ENCODE measurements at regions not wholly inside any gene's neighbourhood (a gene's known extent, or its start where the extent isn't known, plus 50 kb on each side); places are given as distances from the start of the nearest gene placed in this dataset.
"Not testable (repeated sequence)": the region's sequence is repeated elsewhere in the genome, so short reads cannot be mapped to it uniquely, and the experiment has no call there.

DNA sequence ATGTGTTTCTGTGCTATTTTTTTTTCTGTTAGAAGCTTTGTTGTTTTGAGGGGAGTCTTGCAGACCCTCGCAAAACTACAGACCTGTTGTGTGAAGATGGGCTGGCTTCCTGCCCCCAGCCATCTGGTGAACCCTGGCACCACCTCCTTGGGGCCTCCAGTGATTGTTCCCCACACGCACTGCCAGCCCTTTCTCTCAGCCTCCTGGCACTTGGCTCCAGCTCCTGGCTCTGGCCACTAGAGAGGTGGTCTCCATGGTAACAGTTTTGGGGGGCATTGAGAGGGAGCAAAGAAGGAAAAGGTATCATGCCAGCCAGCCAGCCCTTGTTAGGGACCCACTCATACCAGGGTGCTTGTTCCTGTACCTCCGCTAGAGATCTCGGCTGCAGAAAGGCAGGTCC lies 176.4 kb upstream of the RPH3A start:
- DNase-seq (no peak), FAIRE-seq (no peak)
- Histone ChIP-seq H3K9me3 (ENCODE audit: control insufficient read depth in 2 of 3, insufficient read depth in 1 of 3, low read length in 3 of 3) (peaks cover 0 to 5% (median 0%) of the 10 kb centered on the region in 3 donors), H3K36me3 (ENCODE audit: control insufficient read depth in 2 of 3, insufficient read depth in 3 of 3, low read length in 3 of 3) (no peaks in the 10 kb centered on the region), H3K4me3 (ENCODE audit: low read length in 3 of 3) (no peak overlapping the region), H3K9ac (ENCODE audit: low read length in 3 of 3) (no peak overlapping the region), H3K4me1 (ENCODE audit: control insufficient read depth in 2 of 3, insufficient read depth in 2 of 3, low read depth in 1 of 3, low read length in 3 of 3) (no peaks in the 10 kb centered on the region), H3K27me3 (ENCODE audit: control insufficient read depth, insufficient read depth, low read length) (no peaks in the 10 kb centered on the region), H3K27ac (ENCODE audit: low read depth in 2 of 2, low read length in 2 of 2) (no peak overlapping the region)
- TF ChIP-seq, protein P1, sequence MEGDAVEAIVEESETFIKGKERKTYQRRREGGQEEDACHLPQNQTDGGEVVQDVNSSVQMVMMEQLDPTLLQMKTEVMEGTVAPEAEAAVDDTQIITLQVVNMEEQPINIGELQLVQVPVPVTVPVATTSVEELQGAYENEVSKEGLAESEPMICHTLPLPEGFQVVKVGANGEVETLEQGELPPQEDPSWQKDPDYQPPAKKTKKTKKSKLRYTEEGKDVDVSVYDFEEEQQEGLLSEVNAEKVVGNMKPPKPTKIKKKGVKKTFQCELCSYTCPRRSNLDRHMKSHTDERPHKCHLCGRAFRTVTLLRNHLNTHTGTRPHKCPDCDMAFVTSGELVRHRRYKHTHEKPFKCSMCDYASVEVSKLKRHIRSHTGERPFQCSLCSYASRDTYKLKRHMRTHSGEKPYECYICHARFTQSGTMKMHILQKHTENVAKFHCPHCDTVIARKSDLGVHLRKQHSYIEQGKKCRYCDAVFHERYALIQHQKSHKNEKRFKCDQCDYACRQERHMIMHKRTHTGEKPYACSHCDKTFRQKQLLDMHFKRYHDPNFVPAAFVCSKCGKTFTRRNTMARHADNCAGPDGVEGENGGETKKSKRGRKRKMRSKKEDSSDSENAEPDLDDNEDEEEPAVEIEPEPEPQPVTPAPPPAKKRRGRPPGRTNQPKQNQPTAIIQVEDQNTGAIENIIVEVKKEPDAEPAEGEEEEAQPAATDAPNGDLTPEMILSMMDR (IDR thresholded peaks at IDR 0.05; ENCODE audit: borderline replicate concordance, extremely low read depth, insufficient read depth): no peak
- intact Hi-C loops (cut with DNase I): no loop called here

DNA sequence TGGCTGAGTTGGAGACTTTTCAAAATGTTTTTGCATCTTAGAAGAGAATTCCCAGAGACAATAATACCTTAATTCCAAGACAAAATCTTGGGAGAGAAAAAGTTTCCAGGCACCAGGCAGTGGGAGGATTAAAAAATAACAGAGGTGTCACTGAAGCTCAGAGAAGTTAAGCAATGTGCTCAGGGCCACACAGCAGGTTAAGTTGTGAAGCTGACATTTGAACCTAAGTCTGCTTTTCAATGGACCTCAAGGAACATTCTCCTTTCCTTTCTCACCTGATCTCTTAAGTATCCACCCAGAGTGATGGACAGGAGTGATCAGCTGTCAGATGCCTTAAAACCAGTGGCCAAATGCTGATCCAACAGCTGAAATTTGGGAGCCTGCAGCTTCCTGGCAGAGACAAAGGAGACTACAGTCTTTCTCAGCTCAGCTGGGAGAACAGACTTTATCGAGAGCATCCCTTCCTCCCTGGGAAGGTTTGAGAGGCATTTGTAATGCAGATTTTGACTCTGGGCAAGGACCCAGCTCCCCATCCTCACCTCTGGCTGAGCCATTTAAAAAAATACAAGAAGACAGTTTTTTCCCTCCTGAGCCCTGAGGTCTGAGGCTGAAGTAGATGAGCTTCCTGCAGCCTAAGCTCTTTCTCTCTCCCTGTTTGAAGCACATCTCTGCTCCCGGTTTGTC lies 174.9 kb upstream of the RPH3A start:
- no peaks in the 10 kb centered on the region for H3K36me3 ChIP-seq (ENCODE audit: control insufficient read depth in 2 of 3, insufficient read depth in 3 of 3, low read length in 3 of 3)
- H3K4me1 ChIP-seq (ENCODE audit: control insufficient read depth in 2 of 3, insufficient read depth in 2 of 3, low read depth in 1 of 3, low read length in 3 of 3): no peaks in the 10 kb centered on the region
- H3K27ac ChIP-seq (ENCODE audit: low read depth in 2 of 2, low read length in 2 of 2): no peak overlapping the region
- FAIRE-seq (no peak), DNase-seq (no peak)
- intact Hi-C loops (cut with DNase I): no loop called here
- no peak overlapping the region for H3K9ac ChIP-seq (ENCODE audit: low read length in 3 of 3)
- H3K4me3 ChIP-seq (ENCODE audit: low read length in 3 of 3): no peak overlapping the region
- no peaks in the 10 kb centered on the region for H3K27me3 ChIP-seq (ENCODE audit: control insufficient read depth, insufficient read depth, low read length)
- TF ChIP-seq, protein P1 (IDR thresholded peaks at IDR 0.05; ENCODE audit: borderline replicate concordance, extremely low read depth, insufficient read depth): no peak
- peaks cover 0 to 5% (median 0%) of the 10 kb centered on the region in 3 donors for H3K9me3 ChIP-seq (ENCODE audit: control insufficient read depth in 2 of 3, insufficient read depth in 1 of 3, low read length in 3 of 3)

DNA sequence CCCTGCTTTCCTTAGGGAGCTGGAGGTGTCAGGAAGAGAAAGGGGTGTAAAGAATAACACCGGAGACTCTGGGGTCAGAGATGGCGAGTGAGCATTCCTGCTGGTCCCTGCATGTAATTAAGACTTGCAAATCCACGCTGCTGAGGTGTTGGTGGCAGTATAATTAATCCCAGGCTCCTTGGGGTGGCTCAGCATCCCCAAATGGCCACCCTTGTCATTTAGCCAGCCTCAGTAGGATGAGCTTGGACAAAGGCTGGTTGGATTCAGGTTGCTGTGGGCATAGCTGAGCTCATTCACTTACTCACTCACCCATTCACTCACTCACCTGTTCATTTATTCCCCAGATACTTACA lies 174.4 kb upstream of the RPH3A start:
- Histone ChIP-seq H3K4me3 (ENCODE audit: low read length in 3 of 3) (no peak overlapping the region), H3K27me3 (ENCODE audit: control insufficient read depth, insufficient read depth, low read length) (no peaks in the 10 kb centered on the region), H3K27ac (ENCODE audit: low read depth in 2 of 2, low read length in 2 of 2) (no peak overlapping the region), H3K36me3 (ENCODE audit: control insufficient read depth in 2 of 3, insufficient read depth in 3 of 3, low read length in 3 of 3) (no peaks in the 10 kb centered on the region), H3K9me3 (ENCODE audit: control insufficient read depth in 2 of 3, insufficient read depth in 1 of 3, low read length in 3 of 3) (peaks cover 0 to 5% (median 0%) of the 10 kb centered on the region in 3 donors), H3K9ac (ENCODE audit: low read length in 3 of 3) (no peak overlapping the region), H3K4me1 (ENCODE audit: control insufficient read depth in 2 of 3, insufficient read depth in 2 of 3, low read depth in 1 of 3, low read length in 3 of 3) (no peaks in the 10 kb centered on the region)
- FAIRE-seq: no peak
- TF ChIP-seq, protein P1 (IDR thresholded peaks at IDR 0.05; ENCODE audit: borderline replicate concordance, extremely low read depth, insufficient read depth): no peak
- DNase-seq: no peak
- intact Hi-C loops (cut with DNase I): no loop called here

DNA sequence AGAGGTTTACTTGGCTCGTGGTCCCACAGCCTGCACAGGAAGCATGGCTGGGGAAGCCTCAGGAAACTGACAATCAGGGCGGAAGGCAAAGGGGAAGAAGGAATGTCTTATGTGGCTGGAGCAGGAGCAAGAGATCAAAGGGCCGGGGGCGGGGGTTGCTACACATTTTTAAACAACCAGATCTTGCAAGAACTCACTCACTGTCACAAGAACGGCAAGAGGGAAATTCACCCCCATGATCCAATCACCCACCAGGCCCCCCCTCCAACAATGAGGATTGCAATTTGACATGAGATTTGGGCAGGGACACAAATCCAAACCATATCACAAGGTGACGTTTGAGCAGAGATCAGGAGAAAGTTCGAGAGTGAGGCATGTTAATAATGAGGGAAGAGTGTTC lies 163.7 kb upstream of the RPH3A start:
- Histone ChIP-seq H3K27ac (ENCODE audit: low read depth in 2 of 2, low read length in 2 of 2) (no peak overlapping the region), H3K36me3 (ENCODE audit: control insufficient read depth in 2 of 3, insufficient read depth in 3 of 3, low read length in 3 of 3) (no peaks in the 10 kb centered on the region), H3K27me3 (ENCODE audit: control insufficient read depth, insufficient read depth, low read length) (no peaks in the 10 kb centered on the region), H3K9me3 (ENCODE audit: control insufficient read depth in 2 of 3, insufficient read depth in 1 of 3, low read length in 3 of 3) (no peaks in the 10 kb centered on the region), H3K4me1 (ENCODE audit: control insufficient read depth in 2 of 3, insufficient read depth in 2 of 3, low read depth in 1 of 3, low read length in 3 of 3) (no peaks in the 10 kb centered on the region), H3K4me3 (ENCODE audit: low read length in 3 of 3) (no peak overlapping the region), H3K9ac (ENCODE audit: low read length in 3 of 3) (no peak overlapping the region)
- no peak for DNase-seq
- intact Hi-C loops (cut with DNase I): no loop called here
- TF ChIP-seq, protein P1 (IDR thresholded peaks at IDR 0.05; ENCODE audit: borderline replicate concordance, extremely low read depth, insufficient read depth): no peak
- FAIRE-seq: no peak

DNA sequence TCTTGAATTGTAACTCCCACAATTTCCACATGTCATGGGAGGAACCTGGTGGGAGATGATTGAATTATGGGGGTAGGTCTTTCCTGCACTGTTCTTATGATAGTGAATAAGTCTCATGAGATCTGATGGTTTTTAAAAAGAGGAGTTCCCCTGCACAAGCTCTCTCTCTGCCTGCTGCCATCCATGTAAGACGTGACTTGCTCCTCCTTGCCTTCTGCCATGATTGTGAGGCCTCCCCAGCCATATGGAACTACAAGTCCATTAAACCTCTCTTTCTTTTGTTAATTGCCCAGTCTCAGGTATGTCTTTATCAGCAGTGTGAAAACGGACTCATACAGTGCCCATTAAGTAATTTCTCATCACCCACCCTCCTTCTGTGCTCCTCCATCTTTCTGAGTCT lies 159.6 kb upstream of the RPH3A start:
- DNase-seq; H3K36me3 ChIP-seq (ENCODE audit: control insufficient read depth in 2 of 3, insufficient read depth in 3 of 3, low read length in 3 of 3); H3K4me1 ChIP-seq (ENCODE audit: control insufficient read depth in 2 of 3, insufficient read depth in 2 of 3, low read depth in 1 of 3, low read length in 3 of 3); intact Hi-C loops (cut with DNase I); H3K4me3 ChIP-seq (ENCODE audit: low read length in 3 of 3); H3K9me3 ChIP-seq (ENCODE audit: control insufficient read depth in 2 of 3, insufficient read depth in 1 of 3, low read length in 3 of 3); H3K27ac ChIP-seq (ENCODE audit: low read depth in 2 of 2, low read length in 2 of 2); FAIRE-seq; H3K27me3 ChIP-seq (ENCODE audit: control insufficient read depth, insufficient read depth, low read length); H3K9ac ChIP-seq (ENCODE audit: low read length in 3 of 3): not testable (repeated sequence)
